Lung microvascular endothelial cell (primary cell): ENCODE measurements at regions not wholly inside any gene's neighbourhood (a gene's known extent, or its start where the extent isn't known, plus 50 kb on each side); places are given as distances from the start of the nearest gene placed in this dataset.

Source experiments
- DNase-seq, 2 donors: peaks; one replicate each; pipeline versions ENCODE4 v3.0.0 to v3.0.0-alpha.2; 2010; ENCODE audit warnings: low read depth in 2 of 2

DNA sequence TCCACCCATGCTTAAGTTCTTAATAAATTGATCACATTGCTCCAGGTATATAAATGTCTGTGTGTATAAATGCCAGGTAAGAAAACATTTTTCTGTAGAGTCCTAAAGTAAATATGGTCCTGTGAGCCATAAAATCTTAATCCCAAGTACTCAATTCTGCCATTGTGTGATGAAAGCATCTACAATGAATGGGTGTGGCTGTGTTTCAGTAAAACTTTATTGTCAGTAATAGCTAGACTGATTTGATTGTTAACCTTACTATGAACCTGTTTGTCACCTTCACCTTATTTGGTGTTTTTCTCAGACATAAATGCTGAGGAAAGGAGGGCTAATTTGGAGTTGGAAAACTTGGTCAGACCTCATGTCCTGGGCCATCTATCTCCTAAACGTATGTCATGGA, 683.5 kb upstream of the GRM7 start:
- no peak for DNase-seq

DNA sequence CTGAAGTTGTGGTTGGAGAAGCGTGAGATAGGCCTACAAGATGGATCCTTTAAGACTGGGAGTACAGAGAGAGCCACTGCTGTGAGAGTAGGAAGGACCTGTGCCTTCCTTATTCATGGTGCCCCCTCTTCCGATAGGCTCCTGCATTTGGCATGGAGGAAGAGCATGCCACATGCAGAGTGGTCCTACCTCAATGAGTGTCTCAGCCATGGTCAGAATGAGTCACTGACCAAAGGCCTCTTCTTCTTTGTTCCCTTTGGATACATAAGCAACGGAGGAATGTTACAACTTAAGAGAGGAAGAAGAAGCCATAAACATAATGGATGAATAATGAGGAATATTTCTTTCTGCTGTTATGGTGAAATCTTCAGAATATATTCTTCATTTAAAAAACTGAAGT, 681.2 kb upstream of the GRM7 start:
- peak in 1 of 2 donors; percentile 30 for DNase-seq

DNA sequence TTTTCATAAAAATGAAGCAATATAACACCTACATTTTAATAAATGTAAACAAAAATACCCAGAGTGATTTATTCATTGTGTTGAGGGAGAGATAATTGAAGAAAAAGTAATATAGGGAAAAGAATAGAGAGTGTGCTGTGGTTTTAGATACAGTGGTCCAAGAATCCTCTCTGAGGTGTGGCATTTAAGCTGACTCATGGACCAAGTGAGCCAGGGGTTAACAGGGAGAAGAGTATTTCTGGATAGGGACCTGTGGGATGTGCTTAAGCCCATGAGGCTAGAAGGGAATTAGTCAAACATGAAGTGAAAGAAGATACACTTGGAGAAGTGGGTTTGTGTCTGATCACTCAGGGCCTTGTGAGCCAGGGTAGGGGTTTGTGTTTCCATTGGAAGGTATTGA, 680.7 kb upstream of the GRM7 start:
- DNase-seq, result no peak

DNA sequence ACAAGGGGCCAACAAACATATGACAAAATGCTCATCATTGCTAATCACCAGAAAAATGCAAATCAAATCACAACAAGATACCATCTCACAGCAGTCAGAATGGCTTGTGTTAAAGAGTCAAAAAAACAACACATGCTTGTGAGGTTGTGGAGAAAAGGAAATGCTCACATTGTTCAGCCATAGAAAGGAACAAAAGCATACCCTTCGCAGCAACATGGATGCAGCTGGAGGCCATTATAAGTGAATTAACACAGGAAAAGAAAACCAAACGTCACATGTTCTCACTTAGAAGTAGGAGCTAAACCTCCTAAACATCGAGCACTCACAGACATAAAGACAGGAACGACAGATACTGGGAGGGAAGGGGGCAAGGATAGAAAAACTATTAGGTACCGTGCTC, 678.4 kb upstream of the GRM7 start:
- peak in 1 of 2 donors; percentile 4 for DNase-seq

DNA sequence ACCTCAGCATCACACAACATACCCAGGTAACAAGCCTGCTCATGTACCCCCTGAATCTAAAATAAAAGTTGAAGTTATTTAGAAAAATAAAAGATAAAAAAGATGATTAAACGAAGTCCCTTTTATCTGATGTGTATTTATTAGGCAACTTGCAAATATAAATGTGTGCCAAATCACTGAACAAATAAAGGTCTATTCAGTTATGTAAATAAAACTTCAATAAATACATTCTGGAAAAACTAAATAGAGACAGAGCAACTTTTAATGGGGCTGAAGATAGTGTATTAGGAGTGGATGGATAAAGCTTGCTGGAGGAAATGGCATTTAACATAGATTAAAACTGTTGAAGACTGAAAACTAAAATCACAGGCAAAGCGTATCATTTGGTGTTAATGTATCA, 678.0 kb upstream of the GRM7 start:
- DNase-seq, result no peak

DNA sequence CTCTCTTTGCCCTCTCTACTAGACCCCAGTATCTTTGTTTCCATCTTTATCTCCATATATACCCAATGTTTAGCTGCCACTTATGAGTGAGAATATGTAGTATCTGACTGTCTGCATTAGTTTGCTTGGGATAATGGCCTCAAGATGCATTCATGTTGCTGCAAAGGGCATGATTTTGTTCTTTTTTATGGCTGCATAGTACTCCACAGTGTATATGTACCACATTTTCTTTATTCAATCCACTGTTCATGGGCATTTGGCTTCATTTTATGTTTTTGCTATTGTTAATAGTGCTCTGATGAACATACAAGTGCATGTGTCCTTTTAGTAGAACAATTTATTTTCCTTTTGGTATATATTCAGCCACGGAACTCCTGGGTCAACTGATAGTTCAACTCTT, 671.5 kb upstream of the GRM7 start:
- DNase-seq, result no peak

DNA sequence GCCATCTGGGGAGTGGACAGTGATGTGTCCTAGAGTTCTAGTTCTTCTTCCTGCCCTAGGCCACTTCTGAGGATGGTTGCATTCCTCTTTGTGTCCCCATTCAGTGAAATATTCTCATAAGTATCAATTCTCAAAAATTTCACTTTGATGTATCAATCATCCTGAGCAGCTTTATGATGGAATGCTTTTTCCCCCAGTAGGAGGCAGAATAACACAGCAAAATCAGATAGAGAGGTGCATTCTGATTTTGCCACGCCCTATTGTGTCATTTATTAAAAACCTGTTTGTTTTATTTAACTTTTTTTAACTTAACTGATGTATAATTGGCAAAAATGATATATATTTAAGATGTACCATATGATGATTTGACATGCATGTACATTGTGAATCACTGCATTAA, 656.0 kb upstream of the GRM7 start:
- peak; percentile 1 for DNase-seq

DNA sequence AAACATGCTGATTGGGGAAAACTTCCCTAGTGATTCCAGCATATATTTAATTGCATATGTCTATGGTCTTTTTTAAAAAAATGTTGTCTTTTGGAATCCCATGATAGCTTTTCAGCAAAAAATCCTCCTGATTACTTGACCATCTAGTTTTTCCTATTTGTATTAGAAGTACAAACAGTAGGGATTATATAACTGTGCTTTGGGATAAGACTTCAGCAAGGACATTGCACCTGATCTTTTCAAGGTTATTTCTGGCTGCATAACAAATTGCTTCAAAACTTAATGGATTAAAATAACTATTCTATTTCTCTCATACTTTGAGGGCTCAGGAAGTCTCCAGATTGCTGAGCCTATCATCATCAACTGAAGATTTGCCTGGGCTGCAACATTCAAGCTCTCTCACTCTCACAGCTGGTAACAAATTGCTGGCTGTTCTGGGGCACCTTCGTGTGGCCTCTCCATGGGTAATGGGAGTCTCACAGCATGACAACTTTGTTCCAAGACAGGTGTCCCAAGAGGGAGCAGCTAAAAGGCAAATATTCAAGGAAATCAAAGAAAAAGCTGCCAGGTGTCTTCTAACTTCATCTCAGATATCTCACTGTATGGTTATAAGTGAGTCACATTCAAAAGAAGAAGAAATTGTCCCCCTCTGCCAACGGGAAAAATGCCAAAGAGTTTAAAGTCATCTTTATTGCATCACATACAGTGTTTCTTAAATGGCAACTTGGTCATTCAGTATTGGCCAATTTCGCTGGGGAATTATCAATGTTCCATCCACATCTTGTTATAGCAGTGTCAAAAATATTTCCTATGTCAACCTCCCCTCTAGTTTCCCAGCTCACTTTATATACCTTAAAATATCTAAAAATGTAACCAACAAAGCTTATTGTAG, 644.5 kb upstream of the GRM7 start:
- no peak for DNase-seq

DNA sequence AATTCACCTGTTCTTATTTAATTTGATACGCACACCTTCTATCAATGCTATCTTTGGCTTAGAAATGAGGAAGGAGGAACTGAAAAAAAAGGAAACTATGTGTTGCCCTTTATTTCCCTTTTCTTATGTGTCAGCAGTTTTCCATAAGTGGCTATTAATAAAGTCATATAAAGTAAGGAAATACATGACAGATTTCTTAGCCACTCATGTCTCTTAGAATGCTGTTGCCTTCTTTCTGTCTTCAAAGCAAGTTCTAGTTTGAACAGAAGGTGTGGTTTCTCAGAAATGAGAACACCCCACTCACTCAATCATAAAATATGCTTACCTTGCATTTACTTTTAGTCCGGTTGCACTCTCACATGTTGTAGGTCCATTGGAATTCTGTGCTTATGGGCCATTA, 640.5 kb upstream of the GRM7 start:
- no peak for DNase-seq

DNA sequence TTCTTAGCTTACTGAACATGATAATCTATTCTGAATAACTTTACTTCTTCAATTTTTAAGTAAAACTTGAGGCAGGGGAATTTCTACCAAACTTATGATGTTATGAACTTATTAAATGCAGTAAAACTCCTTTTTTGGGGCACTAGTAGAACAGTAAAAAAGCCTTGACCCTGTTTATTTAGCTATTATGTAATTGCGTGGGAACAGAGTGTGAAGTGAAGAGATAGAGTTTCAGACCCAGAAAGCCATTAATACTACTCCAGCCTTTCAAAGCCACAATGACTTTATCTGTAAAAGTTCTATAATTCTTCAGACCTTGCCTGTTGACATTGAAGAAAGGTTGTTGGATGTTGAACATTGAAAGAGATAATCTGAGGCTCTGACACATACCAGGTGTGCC, 638.8 kb upstream of the GRM7 start:
- DNase-seq, result no peak

DNA sequence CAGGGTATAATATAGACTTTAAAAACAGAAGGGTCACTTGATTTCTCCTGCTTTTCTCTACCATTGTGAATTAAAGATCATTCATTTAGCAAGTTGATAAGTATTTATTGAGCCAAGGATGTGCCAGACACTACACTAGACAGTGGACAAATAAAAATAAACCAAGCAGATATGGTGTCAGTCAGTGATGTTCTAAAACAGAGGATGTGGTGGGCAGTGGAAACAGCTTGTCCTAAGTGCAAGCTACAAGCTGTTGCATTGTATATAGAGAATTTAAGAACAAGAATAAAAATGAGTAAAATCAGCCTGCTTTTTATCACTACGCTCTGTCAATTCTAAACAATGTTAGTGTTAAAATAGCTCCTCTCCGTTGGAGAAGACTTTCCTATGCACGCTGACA, 637.3 kb upstream of the GRM7 start:
- no peak for DNase-seq

DNA sequence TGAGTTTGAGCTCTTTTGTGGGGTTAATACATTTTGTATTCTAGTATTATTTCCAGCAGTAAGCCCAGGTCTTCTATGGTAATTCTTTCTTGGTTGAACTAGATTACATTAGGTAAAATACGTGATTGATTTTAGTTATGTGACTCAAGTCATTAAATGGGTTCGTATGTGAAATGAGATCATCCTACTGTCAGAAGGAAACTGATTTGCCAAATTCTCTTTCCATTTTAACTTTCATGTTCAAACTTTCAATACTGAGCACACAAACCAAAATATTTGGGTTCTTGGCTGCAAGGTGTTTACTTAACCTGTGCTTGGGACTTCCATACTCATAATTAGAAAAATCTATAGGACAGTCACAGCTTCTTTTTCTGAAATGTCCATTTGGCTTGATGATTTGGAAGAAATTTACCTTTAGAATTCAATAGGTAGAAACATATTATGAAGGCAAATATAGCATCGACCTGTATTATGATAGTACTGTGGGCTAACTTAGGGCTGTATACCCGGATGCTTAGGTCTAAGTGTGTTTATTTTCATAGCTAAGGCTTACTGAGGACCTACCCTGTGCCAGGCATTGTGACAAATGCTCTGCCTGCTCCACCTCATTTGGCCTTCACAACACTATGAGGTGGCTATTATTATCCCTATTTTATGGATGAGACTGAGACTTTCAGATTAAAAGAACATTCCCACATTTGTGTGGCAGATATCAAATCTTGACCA, 631.8 kb upstream of the GRM7 start:
- DNase-seq, result no peak

DNA sequence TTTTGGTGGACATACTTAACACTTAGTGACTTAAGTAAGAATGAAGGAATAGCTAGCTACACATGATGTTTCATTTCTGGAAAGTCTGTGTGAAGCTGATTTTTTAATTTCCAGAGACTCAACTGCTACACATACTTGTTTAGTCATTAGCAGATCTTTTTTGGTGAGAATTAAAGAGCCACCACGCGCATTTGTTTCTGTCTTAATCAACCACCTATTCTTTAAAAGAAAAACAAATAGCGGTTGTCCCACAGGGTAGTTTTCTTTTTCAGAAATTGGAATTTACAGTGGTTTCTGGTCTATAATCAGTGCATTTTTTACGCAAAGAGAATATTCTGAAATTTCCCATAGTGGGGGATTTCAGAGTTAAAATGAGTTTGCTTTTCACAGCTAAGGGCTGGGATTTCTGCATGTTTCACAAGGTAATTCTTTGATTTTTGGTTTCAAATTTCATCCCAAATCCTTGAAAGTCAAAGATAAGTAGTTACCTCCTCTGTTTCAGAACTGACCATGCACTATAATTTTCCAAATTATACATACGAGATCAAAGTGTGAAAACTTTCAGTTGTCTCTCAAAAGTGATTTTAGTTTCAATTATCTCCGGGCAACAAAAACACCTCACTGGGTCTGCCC, 631.0 kb upstream of the GRM7 start:
- no peak for DNase-seq

DNA sequence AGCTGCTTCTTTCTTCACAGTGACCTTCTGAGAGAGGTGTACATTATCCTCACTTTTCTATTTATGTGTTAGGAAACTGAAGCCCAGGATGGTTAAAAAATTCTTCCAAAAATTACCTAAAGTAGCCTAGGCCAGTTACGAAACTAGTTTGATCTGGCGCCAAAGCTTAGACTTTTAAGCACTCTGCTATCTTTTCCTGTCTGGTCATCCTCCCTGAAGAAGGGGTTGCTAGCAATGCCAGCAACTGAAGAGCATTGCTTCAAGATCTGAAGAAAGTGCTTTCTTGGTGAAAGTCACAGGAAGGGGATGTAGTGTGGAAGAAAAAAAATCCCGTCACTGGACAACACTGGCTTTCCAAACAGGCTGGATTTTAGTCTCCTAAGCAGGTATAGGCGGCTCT, 618.8 kb upstream of the GRM7 start:
- DNase-seq, result no peak

DNA sequence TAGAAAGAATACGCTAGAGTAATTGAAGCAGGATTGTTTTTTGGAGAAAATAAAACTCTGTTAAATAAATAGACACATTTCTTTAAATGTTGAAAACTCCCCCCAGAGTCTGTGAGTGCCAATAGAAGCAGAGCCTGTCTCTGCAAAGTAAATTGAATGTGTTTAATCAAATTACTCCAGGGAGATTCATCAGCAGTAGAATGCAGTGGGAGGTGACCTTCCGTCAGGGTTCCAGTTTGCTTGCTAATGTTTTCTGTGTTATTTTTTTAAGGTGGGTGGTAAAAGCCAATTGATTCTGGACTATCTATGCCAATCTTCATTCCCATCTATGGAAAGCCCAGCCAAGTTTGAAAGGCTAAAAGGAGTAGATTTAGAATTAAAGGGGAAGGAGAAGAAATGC, 612.4 kb upstream of the GRM7 start:
- no peak for DNase-seq

DNA sequence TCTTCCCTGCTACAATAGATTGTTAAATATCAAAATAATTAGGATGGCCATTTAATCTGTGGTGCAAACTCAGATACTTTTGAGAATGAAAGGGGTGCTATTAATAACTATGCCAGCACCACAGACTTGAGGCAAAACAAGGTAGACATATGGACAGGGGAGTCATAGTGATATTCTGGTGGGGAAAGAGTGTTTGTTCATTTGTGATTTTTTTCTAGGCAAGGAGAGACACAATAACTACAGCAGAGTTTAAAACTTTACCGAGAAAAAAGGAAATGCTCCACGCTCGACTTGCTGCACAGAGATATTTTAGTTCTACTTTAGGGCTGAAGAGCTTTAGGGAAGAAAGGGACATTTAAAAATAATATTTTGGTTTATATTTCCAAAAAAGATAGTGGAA, 611.2 kb upstream of the GRM7 start:
- no peak for DNase-seq

DNA sequence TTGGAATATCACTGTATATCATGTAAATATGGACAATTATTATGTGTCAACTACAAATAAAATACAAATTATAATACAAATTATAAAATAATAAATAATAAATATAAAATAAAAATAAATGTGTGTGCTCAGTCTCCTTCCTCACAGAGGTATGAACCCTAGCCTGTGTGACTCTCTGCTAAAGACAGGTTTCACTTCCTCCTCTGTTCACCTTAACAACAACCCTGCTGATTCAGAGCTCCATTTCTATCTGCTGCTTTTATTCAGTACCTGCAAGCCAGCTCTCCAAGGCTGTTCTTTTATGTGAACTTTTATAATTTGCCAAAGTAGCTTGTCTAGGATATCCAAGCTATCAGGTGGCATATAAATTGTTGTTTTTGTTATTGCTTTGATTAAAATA, 610.7 kb upstream of the GRM7 start:
- DNase-seq, result no peak

DNA sequence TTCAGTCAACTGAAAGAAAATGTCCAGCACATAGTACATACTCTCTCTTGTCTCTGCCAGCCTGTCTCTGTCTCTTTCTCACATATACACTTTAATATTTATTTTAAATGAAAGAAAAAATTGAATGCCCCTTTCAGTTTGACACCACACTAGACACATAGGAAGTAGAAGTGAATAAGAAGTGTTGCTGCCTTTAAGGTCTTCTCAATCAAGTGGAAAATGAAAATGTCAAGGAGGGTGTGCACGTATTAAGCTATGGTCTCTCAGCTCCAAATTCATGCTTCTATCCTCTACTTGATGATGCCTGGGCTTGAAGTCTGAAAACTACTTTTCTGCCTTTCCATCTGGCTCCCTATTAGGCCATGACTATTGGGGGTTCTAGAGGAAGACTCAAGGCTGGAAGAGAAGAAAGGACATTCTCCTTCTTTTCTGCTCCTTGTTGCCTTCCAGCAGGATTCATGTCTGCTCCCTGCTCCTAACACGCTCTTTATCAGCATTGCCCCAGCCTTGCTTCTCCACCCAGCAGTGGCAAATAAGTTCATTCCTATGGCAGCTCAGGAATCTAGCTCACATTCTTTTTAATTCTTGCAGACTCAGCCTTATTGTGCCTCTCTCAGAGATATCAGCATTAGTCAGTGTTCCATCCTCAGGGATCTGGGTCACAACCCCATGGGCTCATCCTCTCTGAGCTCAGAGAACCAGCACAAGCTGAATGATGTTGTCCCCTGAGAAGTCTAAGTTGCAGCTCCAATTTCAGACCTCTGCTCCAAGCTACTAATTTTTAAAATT, 609.1 kb upstream of the GRM7 start:
- DNase-seq, result no peak

DNA sequence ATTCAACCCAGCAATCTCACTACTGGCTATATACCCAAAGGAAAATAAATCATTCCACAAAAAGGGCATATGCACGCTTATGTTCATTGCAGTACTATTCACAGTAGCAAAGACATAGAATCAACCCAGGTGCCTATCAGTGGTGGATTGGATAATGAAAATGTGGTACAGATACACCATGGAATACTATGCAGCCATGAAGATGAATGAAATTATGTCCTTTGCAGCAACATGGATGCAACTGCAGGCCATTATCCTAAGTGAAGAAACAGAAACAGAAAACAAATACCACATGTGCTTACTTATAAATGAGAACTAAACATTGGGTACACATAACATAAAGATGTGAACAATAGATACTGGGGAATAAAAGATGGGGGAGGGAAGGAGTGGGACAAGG, 606.4 kb upstream of the GRM7 start:
- DNase-seq, result no peak

DNA sequence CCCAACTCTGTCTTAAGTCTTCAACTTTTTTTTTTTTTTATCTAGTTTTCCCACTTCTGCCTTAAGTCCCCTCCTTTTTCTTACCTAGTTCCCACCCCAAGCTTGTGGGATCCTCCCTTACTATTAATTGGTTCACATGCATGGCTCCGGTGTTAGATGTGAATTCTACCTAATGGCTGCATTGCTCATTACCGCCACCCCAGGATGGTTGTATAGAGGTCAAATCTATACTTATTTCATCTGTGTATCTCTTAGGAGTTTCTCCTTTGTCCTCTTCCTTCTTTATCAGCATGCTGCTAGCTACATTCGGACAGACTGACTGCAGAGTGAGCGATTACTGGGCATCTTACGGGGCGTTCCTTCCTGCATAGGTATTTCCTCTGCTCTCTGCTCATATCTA, 605.7 kb upstream of the GRM7 start:
- DNase-seq, result no peak

DNA sequence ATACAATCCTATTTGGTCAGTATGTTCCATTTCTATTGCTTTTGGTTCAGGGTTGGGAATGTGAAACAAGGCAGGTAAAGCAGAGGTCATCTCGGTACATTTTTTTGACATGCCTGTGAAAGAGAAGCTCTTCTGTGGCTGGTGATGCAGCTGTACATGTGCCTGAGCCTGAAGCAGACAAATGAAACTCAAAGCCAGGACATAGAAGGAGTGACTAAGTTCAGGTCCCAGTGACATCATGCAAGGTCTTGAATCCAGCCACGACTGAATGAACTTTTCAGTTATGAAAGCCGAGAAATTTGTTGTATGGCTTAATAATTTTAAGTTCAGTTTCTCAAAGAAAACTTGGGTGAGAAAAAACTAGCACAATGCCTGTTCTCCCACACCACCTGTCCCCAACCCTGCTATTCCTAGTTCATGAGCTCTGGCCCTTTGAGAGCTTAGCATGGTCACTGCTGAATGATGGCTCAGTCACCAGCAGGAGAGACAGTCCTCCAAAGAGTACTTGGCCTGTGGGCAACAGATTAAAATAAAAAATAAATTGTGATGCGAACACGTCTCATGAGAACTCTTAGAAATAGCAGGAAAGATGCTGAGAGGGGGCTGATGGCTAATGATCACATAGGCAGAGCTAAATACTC, 600.2 kb upstream of the GRM7 start:
- DNase-seq, result no peak
